Stimulated activated CD8-positive, alpha-beta memory T cell treated with anti-CD3 and anti-CD28 coated beads, Interleukin-15, amount 100 ng/mL, for 1 hour (primary cell): ENCODE measurements at regions not wholly inside any gene's neighbourhood (a gene's known extent, or its start where the extent isn't known, plus 50 kb on each side); places are given as distances from the start of the nearest gene placed in this dataset.

Experiments
- DNase-seq: peaks from one replicate; pipeline ENCODE4 v3.0.0-alpha.2; 2020; ENCODE audit warnings: low read depth

GRCh38 chr11:80240245-80240644 lies 799.4 kb upstream of the TENM4 start:
- no peak for DNase-seq

- DNase-seq = no peak
These were observed 798.4 kb upstream of the TENM4 start for GRCh38 chr11:80239217-80239616.

GRCh38 chr11:80227915-80228314 lies 787.1 kb upstream of the TENM4 start:
- DNase-seq = no peak

- no peak for DNase-seq
These were observed 773.6 kb upstream of the TENM4 start for GRCh38 chr11:80214413-80214812.

GRCh38 chr11:80211673-80212072 lies 770.8 kb upstream of the TENM4 start:
- no peak for DNase-seq

GRCh38 chr11:80204021-80204420 lies 763.2 kb upstream of the TENM4 start:
- no peak for DNase-seq

- DNase-seq = no peak
These were observed 756.2 kb upstream of the TENM4 start for GRCh38 chr11:80196932-80197554.

- no peak for DNase-seq
These were observed 755.2 kb upstream of the TENM4 start for GRCh38 chr11:80196041-80196440.

GRCh38 chr11:80194625-80195024 lies 753.8 kb upstream of the TENM4 start:
- no peak for DNase-seq

GRCh38 chr11:80194016-80194415 lies 753.2 kb upstream of the TENM4 start:
- DNase-seq = no peak

GRCh38 chr11:80188076-80188627 lies 747.3 kb upstream of the TENM4 start:
- no peak for DNase-seq

- no peak for DNase-seq
These were observed 745.9 kb upstream of the TENM4 start for GRCh38 chr11:80186692-80187091.

GRCh38 chr11:80182901-80183300 lies 742.1 kb upstream of the TENM4 start:
- DNase-seq = no peak

GRCh38 chr11:80173371-80174136 lies 732.7 kb upstream of the TENM4 start:
- no peak for DNase-seq

GRCh38 chr11:80168796-80169195 lies 728.0 kb upstream of the TENM4 start:
- DNase-seq = no peak

- no peak for DNase-seq
These were observed 726.9 kb upstream of the TENM4 start for GRCh38 chr11:80167766-80168165.

GRCh38 chr11:80165744-80166143 lies 724.9 kb upstream of the TENM4 start:
- no peak for DNase-seq

- no peak for DNase-seq
These were observed 722.6 kb upstream of the TENM4 start for GRCh38 chr11:80163441-80163840.

GRCh38 chr11:80163011-80163410 lies 722.2 kb upstream of the TENM4 start:
- DNase-seq = no peak

GRCh38 chr11:80162387-80162786 lies 721.6 kb upstream of the TENM4 start:
- DNase-seq = no peak

GRCh38 chr11:80157447-80157846 lies 716.6 kb upstream of the TENM4 start:
- no peak for DNase-seq

GRCh38 chr11:80156062-80156461 lies 715.2 kb upstream of the TENM4 start:
- DNase-seq = no peak

- DNase-seq = no peak
These were observed 714.7 kb upstream of the TENM4 start for GRCh38 chr11:80155412-80156017.
